ENCODE measurements at regions not wholly inside any gene's neighbourhood (a gene's known extent, or its start where the extent isn't known, plus 50 kb on each side); places are given as distances from the start of the nearest gene placed in this dataset.

- intact Hi-C loops (cut with DNase I), result no loop called here
- WGBS, 3 donors, result 78 to 86% (median 79%) methylated on average over 2 of the region's 2 CpGs
- Histone ChIP-seq H3K27me3 (no peaks in the 10 kb centered on the region), H3K4me3 (no peak overlapping the region), H3K36me3 (no peaks in the 10 kb centered on the region), H3K27ac (no peak overlapping the region), H3K4me1 (ENCODE audit: insufficient read depth) (no peaks in the 10 kb centered on the region), H3K9me3 (no peaks in the 10 kb centered on the region)
- no peak for DNase-seq
- no peak for TF ChIP-seq EP300 (IDR thresholded peaks at IDR 0.05)
- TF ChIP-seq POLR2A (IDR thresholded peaks at IDR 0.05), result no peak
- TF ChIP-seq CTCF (IDR thresholded peaks at IDR 0.05), result no peak
These were observed 322.3 kb upstream of the TCF4 start for GRCh38 chr18:55910296-55910695.

- Histone ChIP-seq H3K4me3 (no peak overlapping the region), H3K9me3 (no peaks in the 10 kb centered on the region), H3K4me1 (ENCODE audit: insufficient read depth) (no peaks in the 10 kb centered on the region), H3K36me3 (no peaks in the 10 kb centered on the region), H3K27ac (no peak overlapping the region), H3K27me3 (no peaks in the 10 kb centered on the region)
- TF ChIP-seq POLR2A (IDR thresholded peaks at IDR 0.05) (no peak), CTCF (IDR thresholded peaks at IDR 0.05) (no peak), EP300 (IDR thresholded peaks at IDR 0.05) (no peak)
- no peak for DNase-seq
- 67 to 71% (median 68%) methylated on average over 4 of the region's 4 CpGs for WGBS, 3 donors
- intact Hi-C loops (cut with DNase I), result no loop called here
These were observed 320.9 kb upstream of the TCF4 start for GRCh38 chr18:55908901-55909366.

GRCh38 chr18:55907453-55908175 lies 319.6 kb upstream of the TCF4 start:
- 6 to 10% (median 7%) methylated on average over 6 of the region's 6 CpGs for WGBS, 3 donors
- Histone ChIP-seq H3K9me3 (no peaks in the 10 kb centered on the region), H3K36me3 (no peaks in the 10 kb centered on the region), H3K27me3 (no peaks in the 10 kb centered on the region), H3K27ac (peak overlapping the region in 1 of 2 donors; percentile 19), H3K4me3 (no peak overlapping the region), H3K4me1 (ENCODE audit: insufficient read depth) (no peaks in the 10 kb centered on the region)
- no peak for TF ChIP-seq EP300 (IDR thresholded peaks at IDR 0.05)
- no peak for TF ChIP-seq POLR2A (IDR thresholded peaks at IDR 0.05)
- TF ChIP-seq CTCF (IDR thresholded peaks at IDR 0.05), result no peak
- DNase-seq, result peak in 3 of 5 donors; percentile 20 to 43 (median 21)
- intact Hi-C loops (cut with DNase I), result no loop called here

GRCh38 chr18:55906536-55906935 lies 318.5 kb upstream of the TCF4 start:
- Histone ChIP-seq H3K36me3 (no peaks in the 10 kb centered on the region), H3K27me3 (no peaks in the 10 kb centered on the region), H3K4me1 (ENCODE audit: insufficient read depth) (no peaks in the 10 kb centered on the region), H3K27ac (no peak overlapping the region), H3K9me3 (no peaks in the 10 kb centered on the region), H3K4me3 (no peak overlapping the region)
- 47 to 64% (median 63%) methylated on average over 2 of the region's 2 CpGs for WGBS, 3 donors
- intact Hi-C loops (cut with DNase I), result no loop called here
- TF ChIP-seq CTCF (IDR thresholded peaks at IDR 0.05), result no peak
- TF ChIP-seq POLR2A (IDR thresholded peaks at IDR 0.05), result no peak
- no peak for TF ChIP-seq EP300 (IDR thresholded peaks at IDR 0.05)
- no peak for DNase-seq

All from ovary (tissue), 7 donors.